B cell (primary cell): ENCODE measurements at regions not wholly inside any gene's neighbourhood (a gene's known extent, or its start where the extent isn't known, plus 50 kb on each side); places are given as distances from the start of the nearest gene placed in this dataset.

Experiments used
- ATAC-seq: fragments of 200-7000 bp; cut with Tn5 transposase; one replicate; pipeline ENCODE4 v1.10.0; 2021; ENCODE audit warnings: low read depth, mild to moderate bottlenecking, moderate number of reproducible peaks, moderate library complexity
- CTCF ChIA-PET: fragments of 350-600 bp; sonication (Branson Sonifier 250); formaldehyde crosslinking; loops from one replicate; lab custom pipeline; 2021; ENCODE audit warnings: antibody characterized with exemption, inconsistent platforms; lab: Charles Lee
- POLR2A ChIA-PET: fragments of 350-600 bp; sonication (Branson Sonifier 250); formaldehyde crosslinking; loops from one replicate; lab custom pipeline; 2021; ENCODE audit warnings: antibody characterized with exemption; lab: Charles Lee
- DNase-seq: peaks from one replicate; pipeline ENCODE4 v3.0.0; 2013
- H2AFZ ChIP-seq: 2 replicates; pipeline ENCODE4 v1.6.1; 2012; ENCODE audit warnings: mild to moderate bottlenecking, low read depth, low read length; ENCODE audit not compliant: insufficient read depth, poor library complexity, severe bottlenecking
- H3K27ac ChIP-seq, 2 donors: 1 replicate in 1 of 2; 2 replicates in 1 of 2; pipeline ENCODE4 v1.5.1; 2012 to 2013; ENCODE audit warnings: low read length in 2 of 2, mild to moderate bottlenecking in 2 of 2, moderate library complexity in 1 of 2
- H3K27me3 ChIP-seq, 4 experiments: fragments of 200-600 bp in 1 of 4; sonication (generic) in 1 of 4; replicated peaks in 1 of 4; 1 replicate in 2 of 4; 2 replicates in 2 of 4; pipeline versions ENCODE4 v1.6.1 to v1.7.0; 2013 to 2016; ENCODE audit warnings: low read length in 3 of 4, mild to moderate bottlenecking in 2 of 4, mixed read lengths in 1 of 4, moderate library complexity in 1 of 4; ENCODE audit not compliant: insufficient read depth in 4 of 4, control insufficient read depth in 3 of 4; ENCODE audit errors: control extremely low read depth in 1 of 4
- H3K36me3 ChIP-seq, 2 experiments: replicated peaks in 1 of 2; 1 replicate in 1 of 2; 2 replicates in 1 of 2; pipeline versions ENCODE4 v1.6.1 to v1.7.1; 2013; ENCODE audit warnings: low read length in 1 of 2; ENCODE audit not compliant: insufficient read depth in 2 of 2, control insufficient read depth in 1 of 2; ENCODE audit errors: control extremely low read depth in 1 of 2, extremely low read depth in 1 of 2
- H3K4me1 ChIP-seq, 2 donors: fragments of 200-600 bp in 1 of 2; sonication (generic) in 1 of 2; 1 replicate in 1 of 2; 2 replicates in 1 of 2; pipeline versions ENCODE4 v1.5.1 to v1.6.1; 2013 to 2017; ENCODE audit warnings: low read length in 2 of 2; ENCODE audit not compliant: control insufficient read depth in 2 of 2, insufficient read depth in 2 of 2
- H3K4me2 ChIP-seq: replicated peaks from 2 replicates; pipeline ENCODE3; 2012; ENCODE audit warnings: mild to moderate bottlenecking, low read depth, low read length; ENCODE audit not compliant: poor library complexity, severe bottlenecking
- H3K4me3 ChIP-seq, 5 experiments: fragments of 200-600 bp in 1 of 5; sonication (generic) in 1 of 5; 1 replicate in 3 of 5; 2 replicates in 2 of 5; pipeline versions ENCODE4 v1.5.1 to v1.7.0; 2011 to 2016; ENCODE audit warnings: low read length in 4 of 5, mild to moderate bottlenecking in 4 of 5, low read depth in 2 of 5, control low read depth in 1 of 5, moderate library complexity in 1 of 5; ENCODE audit not compliant: insufficient read depth in 1 of 5; ENCODE audit errors: control extremely low read depth in 1 of 5, extremely low read depth in 1 of 5
- H3K79me2 ChIP-seq: fragments of 200-600 bp; sonication (generic); one replicate; pipeline ENCODE4 v1.6.0; 2016; ENCODE audit warnings: low read length; ENCODE audit not compliant: control insufficient read depth, insufficient read depth
- H3K9ac ChIP-seq: fragments of 200-600 bp; sonication (generic); 2 replicates; pipeline ENCODE4 v1.6.1; 2017; ENCODE audit warnings: mild to moderate bottlenecking, low read length, moderate library complexity
- H3K9me3 ChIP-seq, 3 donors: one replicate each; pipeline versions ENCODE4 v1.6.1 to v1.7.1; 2013; ENCODE audit warnings: low read length in 2 of 3; ENCODE audit not compliant: control insufficient read depth in 2 of 3, insufficient read depth in 1 of 3; ENCODE audit errors: control extremely low read depth in 1 of 3
- H4K20me1 ChIP-seq: 2 replicates; pipeline ENCODE4 v1.6.0; 2012; ENCODE audit warnings: mild to moderate bottlenecking, low read length; ENCODE audit not compliant: insufficient read depth, control insufficient read depth, poor library complexity, severe bottlenecking
- H3K27ac Mint-ChIP-seq: one replicate; pipeline ENCODE4 v1.8.0; 2021; ENCODE audit warnings: mixed read lengths
- H3K27me3 Mint-ChIP-seq: one replicate; pipeline ENCODE4 v1.8.0; 2021; ENCODE audit warnings: mixed read lengths
- H3K4me1 Mint-ChIP-seq: one replicate; pipeline ENCODE4 v1.8.0; 2021; ENCODE audit warnings: mixed read lengths
- H3K4me3 Mint-ChIP-seq: one replicate; pipeline ENCODE4 v1.8.0; 2021; ENCODE audit warnings: mixed read lengths
- H3K9me3 Mint-ChIP-seq: one replicate; pipeline ENCODE4 v1.8.0; 2022; ENCODE audit warnings: mixed read lengths; ENCODE audit not compliant: insufficient read depth
- EZH2 ChIP-seq: IDR thresholded peaks from 2 replicates; pipeline ENCODE4 v1.6.1; 2012; ENCODE audit warnings: borderline replicate concordance, low read depth, mild to moderate bottlenecking, moderate library complexity, low read length; ENCODE audit not compliant: insufficient read depth, poor library complexity, severe bottlenecking
- WGBS: methylation state at CpG from one replicate; pipeline ENCODE4 v1.1.5; 2013; ENCODE audit warnings: missing lambda C conversion rate; ENCODE audit not compliant: insufficient coverage; 5-methylcytosine and 5-hydroxymethylcytosine counted together
- intact Hi-C: fragments of 100-400 bp; cut with micrococcal nuclease; formaldehyde crosslinking; loops from one replicate; pipeline ENCODE4 v1.10.0; 2022
- TF ChIP-seq, protein P1 (sequence below): fragments of 200-600 bp; IDR thresholded peaks from one replicate; pipeline ENCODE4 v1.8.0; 2022; ENCODE audit warnings: antibody characterized with exemption, mild to moderate bottlenecking

DNA sequence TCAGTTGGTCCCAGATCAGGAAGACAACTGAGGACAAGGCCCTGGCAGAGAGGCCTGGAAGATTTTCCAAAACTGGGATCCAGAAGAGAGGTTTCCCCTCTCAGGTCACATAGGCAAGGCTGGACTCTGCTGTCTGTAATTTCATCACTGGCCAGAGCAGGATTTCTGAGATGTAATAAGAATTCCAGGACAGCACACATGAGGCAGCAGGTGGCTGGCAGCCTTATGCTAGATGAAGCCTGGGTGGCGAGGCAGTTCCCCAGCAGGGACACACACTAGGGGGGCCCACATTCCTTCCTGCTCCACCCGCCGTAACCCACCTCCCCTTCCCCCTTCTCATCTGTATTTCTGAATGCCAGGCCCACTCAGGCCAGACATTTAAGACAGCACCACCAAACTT lies 98.6 kb downstream of the HNRNPLL start:
- Histone ChIP-seq H3K4me2 (no peak overlapping the region), H3K36me3 (no peaks in the 10 kb centered on the region), H3K9ac (no peak overlapping the region), H2AFZ (no peak overlapping the region), H3K27me3 (peaks cover 0 to 4% (median 0%) of the 10 kb centered on the region in 4 experiments), H3K79me2 (no peaks in the 10 kb centered on the region), H3K4me3 (no peak overlapping the region), H3K9me3 (peaks cover 0 to 16% (median 3%) of the 10 kb centered on the region in 3 donors), H4K20me1 (no peaks in the 10 kb centered on the region), H3K4me1 (peaks cover 0 to 2% of the 10 kb centered on the region in 2 donors), H3K27ac (no peak overlapping the region)
- no peak for ATAC-seq
- CTCF ChIA-PET, result no interaction called here
- Mint-ChIP-seq H3K4me1 (peaks cover 7% of the 10 kb centered on the region), H3K4me3 (no peak overlapping the region), H3K27me3 (peaks cover 9% of the 10 kb centered on the region), H3K9me3 (peaks cover 7% of the 10 kb centered on the region), H3K27ac (no peak overlapping the region)
- intact Hi-C loops, result loop anchor here (10.0 kb wide), 1 partner anchor 129 kb away; the partner anchor contains the start of gene ATL2
- 96% methylated on average over 3 of the region's 3 CpGs for WGBS
- no peak for TF ChIP-seq EZH2
- TF ChIP-seq, protein P1, sequence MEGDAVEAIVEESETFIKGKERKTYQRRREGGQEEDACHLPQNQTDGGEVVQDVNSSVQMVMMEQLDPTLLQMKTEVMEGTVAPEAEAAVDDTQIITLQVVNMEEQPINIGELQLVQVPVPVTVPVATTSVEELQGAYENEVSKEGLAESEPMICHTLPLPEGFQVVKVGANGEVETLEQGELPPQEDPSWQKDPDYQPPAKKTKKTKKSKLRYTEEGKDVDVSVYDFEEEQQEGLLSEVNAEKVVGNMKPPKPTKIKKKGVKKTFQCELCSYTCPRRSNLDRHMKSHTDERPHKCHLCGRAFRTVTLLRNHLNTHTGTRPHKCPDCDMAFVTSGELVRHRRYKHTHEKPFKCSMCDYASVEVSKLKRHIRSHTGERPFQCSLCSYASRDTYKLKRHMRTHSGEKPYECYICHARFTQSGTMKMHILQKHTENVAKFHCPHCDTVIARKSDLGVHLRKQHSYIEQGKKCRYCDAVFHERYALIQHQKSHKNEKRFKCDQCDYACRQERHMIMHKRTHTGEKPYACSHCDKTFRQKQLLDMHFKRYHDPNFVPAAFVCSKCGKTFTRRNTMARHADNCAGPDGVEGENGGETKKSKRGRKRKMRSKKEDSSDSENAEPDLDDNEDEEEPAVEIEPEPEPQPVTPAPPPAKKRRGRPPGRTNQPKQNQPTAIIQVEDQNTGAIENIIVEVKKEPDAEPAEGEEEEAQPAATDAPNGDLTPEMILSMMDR, result no peak
- POLR2A ChIA-PET, result no interaction called here
- DNase-seq, result no peak

DNA sequence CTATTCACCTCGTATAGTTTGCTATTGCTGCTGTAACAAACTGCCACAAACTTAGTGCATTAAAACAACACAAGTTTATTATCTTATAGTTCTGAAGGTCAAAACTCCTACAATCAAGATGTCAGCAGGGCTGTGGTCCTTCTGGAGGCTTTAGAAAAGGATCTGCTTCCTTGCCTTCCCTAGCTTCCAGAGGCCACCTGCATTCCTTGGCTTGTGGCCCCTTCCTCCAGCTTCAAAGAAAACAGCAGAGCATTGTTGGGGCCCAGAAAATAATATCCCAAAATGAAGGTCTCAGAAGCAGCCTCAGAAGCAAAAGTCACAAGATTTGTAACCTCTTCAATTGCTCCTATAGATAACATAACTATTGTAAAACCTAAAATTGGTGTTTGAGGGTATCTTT lies 100.6 kb downstream of the HNRNPLL start:
- Mint-ChIP-seq H3K9me3 (peaks cover 7% of the 10 kb centered on the region), H3K27me3 (peaks cover 9% of the 10 kb centered on the region), H3K4me1 (peaks cover 11% of the 10 kb centered on the region), H3K27ac (no peak overlapping the region), H3K4me3 (no peak overlapping the region)
- H2AFZ ChIP-seq, result no peak overlapping the region
- peaks cover 0 to 16% (median 3%) of the 10 kb centered on the region in 3 donors for H3K9me3 ChIP-seq
- no peak overlapping the region for H3K4me2 ChIP-seq
- H3K4me1 ChIP-seq, result peaks cover 10 to 21% of the 10 kb centered on the region in 2 donors
- ATAC-seq (no peak), DNase-seq (no peak)
- WGBS, result 100% methylated on average over 1 of the region's 1 CpG
- intact Hi-C loops, result loop anchor here (10.0 kb wide), 1 partner anchor 127 kb away; the partner anchor contains the start of gene ATL2
- peaks cover 0 to 4% (median 0%) of the 10 kb centered on the region in 4 experiments for H3K27me3 ChIP-seq
- H3K79me2 ChIP-seq, result no peaks in the 10 kb centered on the region
- no peak for TF ChIP-seq EZH2
- TF ChIP-seq, protein P1, result no peak
- no peaks in the 10 kb centered on the region for H4K20me1 ChIP-seq
- no peaks in the 10 kb centered on the region for H3K36me3 ChIP-seq
- H3K9ac ChIP-seq, result no peak overlapping the region
- H3K27ac ChIP-seq, result no peak overlapping the region
- CTCF ChIA-PET, result no interaction called here
- no peak overlapping the region for H3K4me3 ChIP-seq
- POLR2A ChIA-PET, result no interaction called here
